NCI-H748 treated with DMSO at 0.1 percent for 48 hours (cell line): ENCODE measurements at regions not wholly inside any gene's neighbourhood (a gene's known extent, or its start where the extent isn't known, plus 50 kb on each side); places are given as distances from the start of the nearest gene placed in this dataset.

Experiments
- DNase-seq: peaks from one replicate; lab custom pipeline; 2025; lab: John Stamatoyannopoulos, UW

DNA sequence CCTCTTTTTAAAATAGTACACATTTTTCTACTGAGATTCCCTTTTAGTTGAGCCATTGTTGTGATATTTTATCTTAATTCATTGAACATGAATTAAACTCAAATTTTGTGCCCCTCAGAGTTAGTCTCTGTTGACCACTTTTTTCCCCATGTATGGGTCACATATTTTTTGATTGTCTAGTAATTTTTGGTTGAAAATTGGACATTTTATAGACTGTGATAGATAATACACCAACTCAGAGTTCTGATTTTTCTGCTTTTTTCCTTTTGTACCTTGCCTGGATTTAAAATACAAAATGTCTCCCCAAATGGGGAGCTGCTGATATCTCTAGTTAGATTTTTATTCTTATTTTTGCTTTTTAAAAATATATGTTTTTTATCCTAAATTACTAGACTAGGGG lies 291.8 kb upstream of the CITED2 start:
- DNase-seq, result no peak

DNA sequence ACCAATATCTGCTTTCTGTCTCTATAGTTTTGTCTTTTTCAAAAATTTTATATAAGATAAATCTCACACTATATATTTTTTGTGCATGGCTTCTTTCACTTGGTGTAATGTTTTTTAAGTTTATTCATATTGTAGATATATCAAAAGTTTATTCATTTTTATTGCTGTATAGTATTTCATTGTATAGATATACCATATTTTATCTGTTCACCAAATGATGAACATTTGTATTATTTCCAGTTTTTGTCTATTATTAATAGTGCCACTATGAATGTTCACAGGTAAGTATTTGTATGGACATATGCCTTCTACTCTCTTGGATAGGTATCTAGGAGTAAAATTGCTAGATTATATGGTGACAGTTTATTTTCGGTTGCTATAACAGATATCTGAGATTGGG lies 289.5 kb upstream of the CITED2 start:
- DNase-seq, result no peak

DNA sequence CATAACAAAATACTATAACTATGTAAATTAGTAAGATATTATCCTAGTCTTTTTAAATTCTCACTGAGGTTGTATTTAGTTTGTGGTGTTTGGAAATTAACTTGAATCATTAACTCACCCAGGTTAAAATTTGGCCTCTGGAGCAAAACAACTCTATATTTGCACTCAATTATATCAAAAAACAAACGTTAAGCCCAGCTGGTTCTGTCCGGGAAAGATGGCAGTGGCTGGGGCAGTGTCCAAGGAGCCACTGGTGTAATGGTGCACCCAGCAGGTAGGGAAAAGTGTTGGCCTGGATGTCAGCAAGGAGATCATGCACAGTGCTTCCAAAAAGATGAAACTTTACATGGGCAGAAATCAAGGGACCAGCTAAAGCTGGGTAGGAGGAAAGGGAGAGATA lies 285.3 kb upstream of the CITED2 start:
- DNase-seq, result no peak

DNA sequence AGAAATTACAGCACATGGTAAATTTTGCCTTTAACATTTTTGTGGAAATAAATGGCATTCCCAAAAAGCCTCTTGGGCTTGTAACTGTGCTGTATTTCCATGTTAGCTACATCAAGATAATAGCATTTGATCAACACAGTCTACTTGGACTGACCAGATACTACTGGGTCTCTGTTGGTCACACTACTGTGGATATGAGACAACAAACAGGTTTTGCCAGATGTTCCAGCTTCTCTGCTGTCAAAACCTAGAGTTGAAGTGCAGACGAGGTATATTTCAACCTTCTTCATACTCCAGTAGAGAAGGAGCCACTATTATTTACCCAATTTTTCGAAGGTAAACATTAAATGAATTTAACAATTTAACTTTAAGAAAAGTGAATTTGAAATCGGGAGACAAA lies 284.7 kb upstream of the CITED2 start:
- no peak for DNase-seq

DNA sequence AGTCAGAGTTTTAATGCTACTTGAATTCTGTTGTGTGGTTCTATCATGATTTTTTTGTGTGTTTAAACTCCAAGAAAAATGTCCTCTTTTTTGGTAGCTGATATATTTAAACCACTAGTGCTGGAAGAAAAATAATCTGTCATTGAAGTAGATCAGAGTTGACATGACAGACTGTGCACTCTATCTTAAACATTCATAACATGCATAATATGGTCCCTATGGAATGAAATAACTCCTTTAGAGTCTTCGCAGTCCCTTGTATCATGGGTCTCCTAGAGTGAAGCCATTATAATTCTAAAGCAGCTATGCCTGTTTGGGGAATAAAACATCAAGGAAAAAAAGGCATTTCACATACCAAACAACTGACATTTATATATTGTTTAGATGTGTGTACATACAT lies 282.7 kb upstream of the CITED2 start:
- DNase-seq, result no peak

DNA sequence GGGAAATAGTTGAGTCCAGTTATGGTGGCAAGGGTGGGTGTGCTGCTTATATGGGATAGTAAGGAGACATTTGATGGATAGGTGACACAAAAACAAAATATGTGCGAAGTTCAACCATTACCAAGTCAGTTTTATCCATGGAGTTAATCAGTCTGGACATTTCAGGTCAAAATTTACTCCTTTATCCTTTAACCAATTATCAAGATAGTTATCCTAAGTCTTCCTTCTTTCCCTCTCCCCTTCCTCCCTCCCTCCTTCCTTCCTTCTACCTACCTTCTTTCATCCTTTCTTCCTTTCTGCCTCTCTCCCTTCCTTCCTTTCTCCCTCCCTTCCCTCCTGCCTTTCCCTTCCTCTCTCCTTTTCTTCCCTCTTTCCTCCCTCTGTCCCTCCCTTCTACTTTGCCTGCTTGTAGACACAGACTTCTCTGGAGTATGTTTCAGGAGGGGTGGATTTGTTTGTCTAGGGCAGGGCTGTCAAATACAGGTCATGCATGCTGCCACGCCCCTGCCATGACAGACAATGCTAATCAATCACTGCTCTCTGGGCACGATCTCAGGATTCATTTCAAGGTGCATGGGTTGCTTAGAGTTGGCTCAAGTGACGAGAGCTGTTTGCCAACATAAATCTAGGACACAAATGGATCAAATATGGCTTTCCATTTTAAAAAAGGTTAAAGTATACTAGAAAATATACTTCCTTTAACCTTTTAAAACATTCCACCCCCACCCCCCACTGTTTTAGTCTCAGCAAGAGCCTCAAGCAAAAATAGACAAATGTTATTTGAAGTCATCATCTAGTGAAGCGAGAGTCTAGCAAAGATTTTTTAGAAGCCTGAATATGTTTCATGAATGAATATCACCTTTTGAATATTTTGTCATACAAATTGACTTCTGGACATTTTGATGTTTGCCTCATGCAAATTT lies 281.6 kb upstream of the CITED2 start:
- DNase-seq, result peak; percentile 74

DNA sequence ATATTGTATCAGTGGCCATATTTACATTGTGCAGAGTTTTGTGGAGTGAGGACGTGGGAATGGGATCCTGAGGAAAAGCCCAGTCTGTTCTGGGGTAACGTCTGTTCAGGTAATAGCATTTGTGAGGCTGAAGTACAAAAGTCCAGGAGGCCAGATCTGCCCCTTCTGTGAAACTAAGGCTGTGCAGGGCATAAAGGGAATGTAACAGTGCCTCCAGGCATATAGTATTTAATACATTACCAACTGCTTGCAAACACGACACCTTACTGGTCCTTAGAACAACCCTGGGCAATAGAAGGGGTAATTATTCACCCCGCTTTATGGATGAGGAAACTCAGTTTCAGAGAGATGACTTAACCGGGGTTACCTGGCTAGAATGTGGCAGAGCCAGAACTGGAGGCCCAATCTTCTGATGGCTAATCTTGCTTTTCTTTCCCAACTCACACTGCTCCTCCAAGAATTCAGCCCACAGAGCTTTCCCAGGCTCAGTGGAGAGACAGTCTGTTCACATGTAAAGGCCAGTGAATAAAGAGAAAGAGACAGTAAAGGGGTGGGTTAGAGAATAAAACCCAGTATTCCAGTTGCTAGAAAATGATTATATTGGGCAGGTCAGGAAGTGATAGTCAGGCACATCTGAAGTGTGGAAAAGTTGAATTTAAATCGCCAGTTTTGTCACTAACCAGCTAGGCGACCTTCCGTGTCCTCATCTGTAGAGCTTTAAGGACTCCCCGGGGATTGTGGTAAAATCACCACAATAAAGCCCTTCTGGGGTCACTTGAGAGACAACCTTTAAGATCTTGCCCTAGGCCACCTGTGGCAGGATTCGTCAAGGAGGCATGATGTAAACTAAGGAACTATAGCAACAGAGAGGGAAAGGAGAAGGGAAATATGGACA lies 280.7 kb upstream of the CITED2 start:
- DNase-seq, result no peak

DNA sequence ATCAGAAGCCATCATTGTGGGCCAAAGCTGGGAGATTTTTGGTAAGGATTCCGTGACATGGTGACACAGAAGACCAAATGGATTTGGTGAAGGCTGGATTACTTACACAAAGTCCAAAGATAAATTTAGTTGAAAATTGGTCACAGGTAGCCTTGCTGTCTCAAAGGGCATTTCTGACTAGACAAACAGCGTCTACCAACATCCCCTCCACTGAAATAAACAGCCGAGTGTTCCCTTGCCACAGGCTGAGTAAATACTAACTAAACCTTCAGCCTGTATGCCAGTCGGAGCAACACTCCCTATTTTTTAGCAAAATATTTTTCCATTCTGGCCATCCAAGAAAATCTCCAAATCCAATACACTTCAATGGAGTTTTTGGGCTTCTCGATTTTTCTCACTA lies 279.9 kb upstream of the CITED2 start:
- DNase-seq, result no peak

DNA sequence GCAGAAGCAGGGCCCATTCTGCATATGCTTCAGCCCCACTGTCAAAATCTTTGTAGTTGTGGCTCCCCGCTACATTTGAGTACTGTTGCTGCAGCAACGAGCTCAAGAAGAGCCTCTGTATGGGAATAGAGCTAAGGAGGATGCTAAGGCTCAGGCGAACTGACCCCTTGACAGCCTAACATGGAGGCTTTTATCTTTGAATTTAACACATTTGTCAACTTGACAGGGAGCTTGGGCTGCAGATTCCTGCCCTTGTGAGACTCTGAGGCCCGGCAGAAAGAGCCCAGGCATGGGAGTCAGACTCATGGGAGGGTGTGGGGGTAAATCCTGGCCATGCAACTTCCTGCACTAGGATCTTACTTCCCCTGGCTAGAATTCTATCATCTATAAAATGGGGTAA lies 278.7 kb upstream of the CITED2 start:
- no peak for DNase-seq

DNA sequence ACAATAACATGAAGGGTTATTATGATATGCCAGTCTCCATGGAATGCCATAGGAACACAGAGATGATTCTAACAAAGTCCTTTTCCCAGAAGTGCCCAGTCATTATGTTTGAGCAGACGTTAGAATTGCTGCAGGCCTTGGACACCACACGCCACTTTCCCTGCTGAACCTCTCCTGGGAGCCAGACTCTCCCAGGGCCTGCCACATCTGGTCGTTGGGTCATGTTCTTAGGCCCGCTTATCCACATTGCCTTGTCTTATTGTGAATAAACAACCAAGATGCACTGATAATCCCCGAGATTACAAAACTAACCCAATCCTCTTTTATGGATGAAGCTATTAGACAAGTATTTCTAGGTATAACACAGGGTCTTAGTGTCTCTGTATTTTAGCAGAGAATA lies 276.5 kb upstream of the CITED2 start:
- DNase-seq, result no peak

DNA sequence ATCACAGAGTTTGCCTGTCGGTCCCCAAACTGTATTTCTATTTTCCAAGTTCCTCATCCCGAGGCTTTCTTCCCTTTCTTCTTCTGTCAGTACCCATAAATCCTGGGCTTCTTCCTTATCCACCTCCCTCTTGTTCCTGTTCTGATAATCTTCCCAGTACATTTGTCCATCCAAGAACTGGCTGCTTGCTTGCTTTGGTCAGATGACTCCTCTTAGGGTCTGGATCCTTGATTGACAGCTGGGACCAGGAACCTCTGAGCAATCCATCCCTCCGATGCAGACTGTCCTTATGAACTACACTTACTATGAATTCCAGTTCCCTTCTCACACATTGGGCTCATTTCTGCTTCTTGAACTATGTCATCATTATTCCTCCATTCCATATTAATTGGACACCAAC lies 275.3 kb upstream of the CITED2 start:
- no peak for DNase-seq

DNA sequence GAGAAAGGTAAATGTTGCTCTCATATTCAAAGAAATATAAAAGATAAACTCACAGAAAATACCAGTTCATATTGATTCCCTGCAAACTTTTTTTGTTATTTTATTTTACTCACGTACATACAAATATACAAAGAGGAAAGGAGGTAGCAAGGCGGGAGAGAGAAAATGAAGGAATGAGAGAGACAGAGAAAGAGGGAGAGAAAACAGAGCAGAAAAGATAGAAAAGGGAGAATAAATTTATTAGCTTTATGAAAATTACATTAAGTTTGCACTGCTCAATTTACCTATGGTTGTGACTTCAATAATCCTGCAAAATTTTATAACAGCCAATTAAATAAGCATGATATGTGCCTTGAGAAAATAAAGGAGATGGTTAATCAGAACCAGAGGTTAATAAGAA lies 274.7 kb upstream of the CITED2 start:
- DNase-seq, result no peak

DNA sequence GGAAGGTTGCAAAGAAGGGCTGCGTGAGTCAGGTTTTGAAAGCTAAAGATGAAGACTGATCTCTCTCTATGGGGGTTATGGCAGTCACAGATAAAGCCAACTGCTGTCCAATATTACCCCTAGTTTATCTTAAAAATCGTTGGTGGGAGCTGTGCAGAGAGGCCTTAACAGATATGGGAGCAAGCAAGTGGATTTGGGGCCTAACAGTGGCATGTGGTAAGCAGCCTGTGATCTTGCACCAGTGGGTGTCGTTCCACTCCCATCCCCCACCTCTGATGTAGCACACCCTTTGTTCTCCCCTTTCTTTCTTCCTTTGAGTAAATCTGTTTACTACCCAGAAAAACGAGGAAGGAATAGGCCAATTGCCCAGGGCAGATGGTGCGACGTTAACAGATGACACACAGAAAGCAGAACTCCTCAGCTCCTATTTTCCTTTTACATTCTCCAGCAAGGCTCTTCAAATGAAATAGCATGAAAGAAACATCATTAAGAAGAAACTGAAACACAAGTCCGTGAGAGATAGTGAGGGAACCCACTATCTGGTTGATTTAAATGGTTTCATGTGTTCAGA lies 274.1 kb upstream of the CITED2 start:
- DNase-seq, result no peak

DNA sequence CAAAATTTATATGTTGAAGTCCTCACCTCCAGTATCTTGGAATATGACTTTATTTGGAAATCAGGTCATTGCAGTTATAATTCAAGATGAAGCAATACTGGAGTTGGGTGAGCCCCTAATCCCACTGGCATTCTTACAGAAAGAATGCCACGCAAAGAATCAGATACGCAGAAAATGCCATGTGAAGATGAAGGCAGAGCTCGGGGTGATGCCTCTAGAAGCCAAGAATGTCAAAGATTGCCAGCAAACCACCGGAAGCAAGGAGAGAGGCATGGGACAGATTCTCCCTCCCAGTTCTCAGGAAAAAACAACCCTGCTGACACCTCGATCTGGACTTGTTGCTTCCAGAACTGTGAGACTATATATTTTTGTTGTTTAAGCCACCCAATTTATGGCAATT lies 273.4 kb upstream of the CITED2 start:
- no peak for DNase-seq

DNA sequence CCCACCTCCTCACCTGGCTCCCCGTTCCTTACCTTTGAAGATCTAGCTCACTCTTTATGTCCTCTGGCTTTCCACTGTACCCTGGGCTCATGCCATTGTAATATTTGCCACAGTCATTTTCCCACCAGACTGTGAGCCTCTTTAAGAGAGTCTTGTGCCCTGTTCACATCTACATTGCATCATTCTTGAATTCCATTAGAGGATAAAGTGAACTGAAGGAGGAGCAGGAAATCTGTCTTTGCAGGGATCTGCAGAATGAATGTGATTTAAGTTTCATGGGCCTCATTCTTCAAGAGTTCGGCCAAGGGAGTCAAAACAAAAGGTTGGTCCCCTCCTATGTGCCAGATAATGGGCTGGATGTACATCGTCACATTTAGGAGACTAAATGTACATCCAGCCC lies 272.6 kb upstream of the CITED2 start:
- no peak for DNase-seq

DNA sequence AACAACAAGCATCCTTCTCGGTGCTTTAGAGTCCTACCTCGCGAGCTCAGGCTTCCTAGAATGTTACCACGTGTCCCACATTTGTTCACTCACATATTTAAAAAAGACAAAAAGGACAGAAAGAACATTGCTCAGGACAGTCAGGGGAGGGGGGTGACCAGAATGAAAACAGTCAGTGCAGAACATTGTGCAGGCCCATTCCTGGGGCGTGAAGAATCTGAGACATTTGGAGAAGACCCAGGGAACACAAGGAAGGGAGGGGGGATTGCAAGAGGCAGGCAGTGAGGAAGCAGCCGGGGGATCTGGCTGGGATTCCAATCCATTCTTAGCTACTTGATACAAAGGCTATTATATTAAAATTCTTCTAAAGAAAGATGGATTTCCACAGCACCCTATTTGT lies 270.4 kb upstream of the CITED2 start:
- no peak for DNase-seq

DNA sequence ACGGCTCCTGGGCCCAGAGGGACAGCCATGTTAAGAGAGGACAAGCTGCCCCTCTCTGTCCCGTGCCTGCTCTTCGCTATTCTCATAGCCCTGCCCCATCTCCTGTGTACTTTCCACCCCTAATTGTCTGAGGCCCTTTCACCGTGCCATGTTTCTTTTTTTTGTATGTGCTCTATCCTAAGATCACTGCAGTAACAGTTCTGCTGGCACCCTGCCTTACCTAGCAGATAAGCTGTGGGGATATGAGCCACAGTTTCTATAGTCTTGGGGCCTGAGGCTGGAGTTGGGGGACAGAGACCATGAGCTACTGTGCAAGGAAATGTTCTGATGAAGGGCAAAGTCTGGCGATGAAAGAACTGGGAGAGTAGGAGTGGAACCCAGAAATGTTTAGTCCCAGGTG lies 269.5 kb upstream of the CITED2 start:
- no peak for DNase-seq

DNA sequence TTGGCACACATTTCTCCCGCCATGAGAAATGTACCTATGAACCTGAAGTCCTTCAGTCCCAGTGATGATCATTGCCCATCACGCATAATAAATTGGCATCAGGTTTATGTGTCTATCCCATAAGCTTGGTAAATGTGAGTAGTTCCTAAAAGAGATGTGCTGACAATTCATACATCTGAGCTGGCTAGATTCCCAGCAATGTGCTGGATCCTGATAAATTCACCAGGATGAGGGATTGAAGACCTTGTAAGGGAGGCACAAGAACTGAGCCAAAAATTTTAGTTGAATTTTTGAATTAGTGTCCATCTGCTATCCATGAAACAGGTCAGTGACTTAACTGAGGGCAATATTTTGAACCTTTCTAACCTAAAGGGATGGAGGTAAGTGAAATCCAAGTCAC lies 267.9 kb upstream of the CITED2 start:
- DNase-seq, result no peak

DNA sequence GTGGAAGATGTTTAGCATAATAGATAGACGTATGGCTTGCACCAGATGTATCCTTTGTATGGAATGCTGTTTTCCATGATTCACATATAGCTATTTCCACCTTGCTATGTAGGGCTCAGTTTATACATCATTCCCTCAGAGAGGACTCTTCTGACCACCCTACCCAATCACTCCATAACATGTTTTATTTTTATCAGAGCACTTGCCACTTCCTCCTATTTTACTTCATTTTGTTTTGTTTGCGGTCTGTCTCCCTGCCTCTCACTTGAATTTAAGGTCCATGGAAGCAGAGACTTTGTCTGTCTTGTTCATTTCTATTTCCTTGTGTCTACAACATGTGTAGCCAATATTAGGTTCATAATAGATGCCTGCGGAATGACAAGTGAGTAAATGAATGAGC lies 266.9 kb upstream of the CITED2 start:
- no peak for DNase-seq

DNA sequence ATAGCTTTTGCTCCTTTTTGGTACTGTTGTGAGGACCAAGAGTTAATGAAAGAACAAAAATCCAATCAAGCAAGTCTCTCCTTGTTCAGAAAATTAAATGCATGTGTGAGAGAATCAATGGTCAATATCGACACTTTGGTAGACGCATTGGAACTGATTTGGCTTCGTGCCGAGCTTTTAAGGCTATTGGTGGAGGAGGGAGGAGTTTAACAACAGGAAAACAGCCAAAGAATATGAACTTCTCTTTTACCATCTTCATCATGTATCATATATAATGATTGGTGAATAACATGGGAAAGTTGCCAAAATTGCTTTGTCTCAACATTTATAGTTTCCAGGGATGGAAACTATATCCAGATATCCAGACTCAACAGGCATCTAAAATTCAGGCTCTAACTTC lies 266.5 kb upstream of the CITED2 start:
- DNase-seq, result no peak

DNA sequence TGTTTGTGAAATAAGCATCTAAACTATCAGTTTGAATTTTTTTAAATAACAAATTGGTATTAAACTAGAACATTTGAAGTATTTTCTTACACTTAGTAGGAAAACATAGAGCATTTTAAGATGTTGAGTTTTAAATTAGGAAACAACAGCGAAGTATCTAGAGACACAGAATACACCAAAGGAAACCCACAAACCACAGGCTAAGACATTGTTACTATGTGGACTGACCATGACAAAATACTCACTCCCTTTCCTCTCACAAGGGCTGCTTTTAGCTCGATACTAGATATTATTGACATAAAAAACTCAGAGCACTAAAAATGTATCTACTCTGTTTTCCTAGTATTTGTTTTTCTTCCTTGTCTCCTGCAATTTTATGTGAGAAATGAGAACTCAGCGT lies 266.0 kb upstream of the CITED2 start:
- DNase-seq, result no peak

DNA sequence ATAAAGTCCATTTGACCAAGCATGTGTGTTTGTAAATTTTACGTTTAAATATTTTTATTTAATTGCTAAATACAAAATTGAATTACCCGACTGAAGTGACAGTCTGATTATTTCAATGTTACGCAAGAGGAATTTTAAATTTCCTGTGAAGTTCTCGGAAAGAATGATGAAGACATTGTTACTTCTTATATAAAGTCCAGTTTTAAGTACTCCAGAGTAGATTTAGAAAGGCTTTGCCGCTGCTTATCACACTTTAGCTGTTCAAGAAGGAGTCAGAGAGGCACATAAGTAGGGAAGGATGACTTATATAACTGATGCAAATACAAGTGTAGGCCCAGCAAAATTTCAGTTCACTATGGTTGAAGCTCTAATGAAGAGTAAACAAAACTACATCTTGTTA lies 265.1 kb upstream of the CITED2 start:
- DNase-seq, result no peak
